HG02798 (cell line): ENCODE measurements at regions not wholly inside any gene's neighbourhood (a gene's known extent, or its start where the extent isn't known, plus 50 kb on each side); places are given as distances from the start of the nearest gene placed in this dataset.
"Not testable (repeated sequence)": the region's sequence is repeated elsewhere in the genome, so short reads cannot be mapped to it uniquely, and the experiment has no call there.

Experiments
- ATAC-seq: cut with Tn5 transposase; IDR thresholded peaks from one replicate; pipeline ENCODE4 v1.9.1; 2021; ENCODE audit warnings: mild to moderate bottlenecking; ENCODE audit not compliant: unreplicated experiment, poor library complexity

DNA sequence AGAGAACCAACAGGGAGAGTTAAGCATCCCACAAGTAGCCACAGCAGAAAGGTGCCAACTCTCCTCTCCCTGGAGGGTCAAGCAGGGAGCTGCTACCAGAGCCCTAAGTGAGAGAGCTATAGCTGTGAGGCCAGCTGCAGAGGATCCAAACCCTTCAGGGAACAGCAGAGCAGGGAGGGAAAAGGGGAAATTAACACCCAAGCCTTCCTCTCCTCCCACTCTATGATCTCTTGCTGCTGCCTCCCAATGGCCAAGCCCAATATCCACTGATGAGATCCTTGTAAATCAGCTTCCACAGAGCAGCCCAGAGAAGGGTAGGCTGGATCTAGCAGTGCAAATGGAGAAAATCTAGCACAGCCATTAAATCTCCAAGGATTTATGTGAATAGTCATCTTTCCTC is 68.2 kb upstream of the THBS1 start:
- no peak for ATAC-seq

DNA sequence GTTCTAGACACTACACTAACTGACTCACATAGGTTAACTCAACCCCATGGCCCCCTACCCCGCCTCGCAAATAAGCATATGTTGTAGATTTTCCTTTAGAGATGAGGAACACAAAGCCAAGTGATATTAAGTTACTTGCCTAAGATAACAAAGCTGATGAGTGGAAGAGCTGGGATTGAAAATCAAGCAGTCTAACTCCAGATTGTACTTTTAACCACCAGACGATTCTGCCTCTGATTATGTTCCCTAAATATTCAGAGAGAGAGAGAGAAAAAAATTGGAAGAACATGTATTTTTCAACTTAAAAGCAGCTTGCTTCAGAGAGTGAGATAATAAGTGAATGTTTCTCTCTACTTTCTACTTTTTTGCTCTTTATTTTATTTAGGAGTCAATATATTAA is 66.9 kb upstream of the THBS1 start:
- no peak for ATAC-seq

- ATAC-seq, result no peak
Observed at GRCh38 chr15:39514933-39515332, 65.9 kb upstream of the THBS1 start.

DNA sequence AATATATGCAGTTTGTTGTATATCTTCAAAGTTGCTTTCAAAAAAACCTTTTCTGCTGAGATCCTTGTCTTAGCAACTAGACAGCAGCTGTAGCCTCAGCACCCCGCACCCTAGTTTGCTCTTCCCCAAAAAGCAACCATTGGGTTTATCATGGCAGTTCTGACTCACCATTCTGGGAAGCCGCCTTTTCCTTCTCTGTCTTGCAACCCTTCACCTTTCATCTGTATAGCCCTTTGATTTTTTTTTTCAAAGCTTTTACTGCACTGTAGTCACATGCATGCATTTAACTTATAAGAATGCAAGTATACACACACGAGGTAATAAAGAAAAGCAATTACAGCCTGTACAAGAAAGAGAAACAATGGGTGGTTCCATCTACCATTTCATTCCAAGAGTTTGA is 65.1 kb upstream of the THBS1 start:
- no peak for ATAC-seq

DNA sequence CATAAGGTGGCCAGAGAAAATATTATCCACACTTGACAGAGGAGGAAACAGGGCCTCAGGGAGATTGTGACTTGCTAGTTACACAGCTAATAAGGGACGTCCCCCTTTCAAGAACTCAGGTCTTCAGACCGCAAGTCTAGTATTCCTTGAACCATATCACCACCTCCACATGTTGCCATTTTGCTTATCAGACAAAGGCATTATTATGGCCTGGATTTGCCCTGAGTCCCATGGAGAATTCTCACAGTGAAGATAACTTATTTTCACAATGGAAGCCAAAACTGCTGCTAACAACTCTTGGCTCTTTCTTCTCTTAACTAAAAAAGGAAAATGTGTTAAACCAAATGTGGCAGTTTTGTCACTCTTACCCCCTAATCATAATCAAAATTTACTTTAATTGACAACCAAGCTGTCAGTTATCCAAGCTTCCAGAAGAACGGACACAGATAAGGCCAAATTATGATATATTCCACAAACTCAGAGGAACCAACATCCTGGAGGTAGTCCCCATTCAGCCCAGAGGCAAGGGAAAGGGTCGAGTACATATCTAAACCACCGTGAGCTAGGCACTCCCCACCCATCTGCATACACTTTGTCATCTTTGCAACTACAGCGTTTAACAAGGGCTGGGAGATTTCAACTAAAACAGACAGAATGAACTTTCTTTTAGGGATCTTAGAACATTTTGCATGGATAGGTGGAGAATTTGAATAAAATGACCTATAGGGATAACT is 63.6 kb upstream of the THBS1 start:
- no peak for ATAC-seq

GRCh38 chr15:39523968-39524367 is 56.9 kb upstream of the THBS1 start:
- not testable (repeated sequence) for ATAC-seq

DNA sequence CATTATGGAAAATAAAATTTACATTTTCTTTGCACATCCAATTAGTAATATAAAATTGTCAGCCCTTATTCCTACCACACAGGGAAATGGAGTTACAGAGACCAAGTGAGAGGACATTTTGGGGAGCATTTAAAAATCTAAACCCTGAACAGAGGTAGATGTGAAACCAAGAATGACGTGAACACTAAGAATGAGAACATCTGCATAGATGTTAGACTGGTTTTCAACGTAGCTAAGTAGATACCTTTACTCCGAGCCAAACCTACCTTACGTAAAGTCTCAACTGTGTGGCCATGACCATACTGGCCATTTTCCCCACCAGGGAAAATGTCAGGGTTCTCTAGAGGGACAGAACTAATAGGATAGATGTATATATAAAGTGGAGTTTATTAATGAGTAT is 51.4 kb upstream of the THBS1 start:
- no peak for ATAC-seq

DNA sequence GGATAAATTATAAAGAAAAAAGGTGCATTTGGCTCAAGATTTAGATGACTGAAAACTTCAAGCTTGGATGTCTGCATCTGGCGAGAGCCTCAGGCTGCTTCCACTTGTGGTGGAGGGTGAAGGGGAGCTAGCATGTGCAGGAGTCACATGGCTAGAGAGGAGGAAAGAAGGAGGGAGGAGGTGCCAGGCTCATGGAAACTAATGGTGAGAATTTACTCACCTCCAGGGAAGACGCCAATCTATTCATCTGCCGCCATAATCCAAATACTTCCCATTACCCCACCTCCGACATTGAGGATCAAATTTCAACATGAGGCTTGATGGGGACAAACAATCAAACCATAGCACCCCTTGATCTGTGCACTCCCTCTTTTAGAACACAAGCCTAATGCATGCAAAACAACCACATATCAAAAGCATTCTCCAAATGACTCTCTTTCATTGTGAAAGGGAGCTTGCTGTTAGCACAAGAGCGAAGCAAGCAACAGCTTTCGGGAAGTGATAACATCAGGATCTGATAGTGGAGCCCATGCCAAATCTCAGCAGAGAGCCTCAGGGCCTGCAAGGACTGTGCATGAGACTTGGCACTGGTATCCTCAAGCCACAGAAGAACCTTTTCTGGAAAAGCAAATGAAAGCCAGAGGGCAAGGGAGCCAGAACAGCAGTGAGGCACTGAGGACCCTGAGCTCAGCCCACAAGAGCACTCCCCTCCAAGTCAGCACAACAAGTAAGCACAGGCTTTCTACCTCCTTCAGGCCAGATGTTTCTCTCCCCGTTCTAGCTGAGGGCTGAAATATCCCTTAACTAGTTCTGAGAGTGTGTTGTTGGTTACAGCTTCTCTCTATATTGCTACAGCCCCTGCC is 50.2 kb upstream of the THBS1 start:
- ATAC-seq, result no peak
